HG03521 (cell line): ENCODE measurements at regions not wholly inside any gene's neighbourhood (a gene's known extent, or its start where the extent isn't known, plus 50 kb on each side); places are given as distances from the start of the nearest gene placed in this dataset.

Experiments
- ATAC-seq: cut with Tn5 transposase; IDR thresholded peaks from one replicate; pipeline ENCODE4 v1.9.1; 2021; ENCODE audit warnings: mild to moderate bottlenecking, moderate library complexity; ENCODE audit not compliant: unreplicated experiment

DNA sequence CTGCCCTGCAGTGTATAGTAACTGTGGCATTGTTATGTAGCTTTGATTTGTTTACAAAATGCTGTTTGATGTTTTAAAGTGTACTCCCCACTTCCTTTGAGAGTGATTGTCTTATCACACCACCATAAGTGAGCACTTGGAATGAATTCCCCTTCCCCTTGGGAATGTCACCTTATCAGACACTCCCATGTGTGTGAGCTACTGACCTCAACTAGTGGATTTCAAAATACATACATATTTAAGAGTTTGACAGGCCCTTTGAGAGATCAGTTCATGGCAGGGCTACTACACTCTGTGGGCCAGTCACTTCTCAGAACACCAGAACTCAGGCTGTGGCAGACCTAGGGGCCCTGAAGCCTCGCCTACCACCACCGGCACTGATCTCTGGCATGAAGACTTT is 547.6 kb downstream of the NR2F2 start:
- no peak for ATAC-seq

DNA sequence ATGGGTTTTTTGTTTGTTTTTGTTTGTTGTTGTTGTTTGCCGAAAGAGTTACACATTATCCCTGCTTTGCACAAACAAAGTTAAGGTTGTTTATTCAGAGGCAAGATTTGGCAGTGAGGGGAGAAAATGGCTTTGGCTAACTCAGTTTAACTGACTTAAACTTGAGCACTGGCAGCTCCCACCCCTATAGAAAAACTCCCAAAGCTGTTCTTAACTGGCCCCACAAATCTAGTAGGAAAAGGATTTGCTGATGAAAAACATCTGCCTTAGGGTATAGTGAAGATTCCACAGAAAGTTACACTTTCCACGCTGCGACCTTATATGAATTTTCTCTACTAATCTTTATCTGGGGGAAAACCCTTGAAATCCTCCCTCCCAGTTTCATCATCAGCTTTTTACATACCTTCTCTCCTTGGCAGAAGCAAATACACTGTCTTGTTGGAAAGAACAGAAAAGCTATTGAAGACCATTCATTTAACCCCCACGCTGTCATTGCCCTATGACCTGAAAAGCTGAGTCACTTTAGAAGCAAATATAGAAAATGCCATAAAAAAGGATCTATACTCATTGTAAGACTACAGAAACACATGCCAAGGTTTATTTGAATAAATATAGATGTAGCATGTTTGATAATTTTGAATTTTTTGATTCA is 551.7 kb downstream of the NR2F2 start:
- ATAC-seq, result no peak

- no peak for ATAC-seq
Measured at GRCh38 chr15:96887730-96888129, 557.2 kb downstream of the NR2F2 start.

GRCh38 chr15:96888764-96889163 is 558.3 kb downstream of the NR2F2 start:
- no peak for ATAC-seq

GRCh38 chr15:96889734-96890480 is 559.4 kb downstream of the NR2F2 start:
- ATAC-seq, result no peak

GRCh38 chr15:96891046-96891445 is 560.5 kb downstream of the NR2F2 start:
- no peak for ATAC-seq

- no peak for ATAC-seq
Measured at GRCh38 chr15:96893159-96893906, 562.8 kb downstream of the NR2F2 start.

GRCh38 chr15:96894659-96895058 is 564.2 kb downstream of the NR2F2 start:
- ATAC-seq, result no peak

DNA sequence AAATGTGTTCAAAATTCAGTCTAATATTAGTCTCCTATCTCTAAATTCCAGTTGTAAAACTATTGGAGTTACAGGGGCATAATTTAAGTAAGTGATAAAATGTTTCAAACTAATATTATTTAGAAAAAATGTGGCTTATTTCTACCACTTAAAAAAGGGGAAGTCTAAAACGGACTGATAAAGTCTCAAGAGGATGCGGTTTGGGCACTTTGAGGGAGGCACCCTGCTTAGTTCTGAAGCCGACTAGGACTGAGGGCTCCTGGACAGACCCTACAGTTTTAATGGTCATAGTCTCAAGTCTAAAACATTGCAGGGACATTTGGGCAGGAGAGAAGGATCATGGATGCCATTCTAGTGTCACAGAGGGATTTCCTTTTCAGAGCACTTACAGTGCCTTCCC is 566.3 kb downstream of the NR2F2 start:
- no peak for ATAC-seq

- no peak for ATAC-seq
Measured at GRCh38 chr15:96914081-96914480, 583.6 kb downstream of the NR2F2 start.

GRCh38 chr15:96916750-96917149 is 586.2 kb downstream of the NR2F2 start:
- ATAC-seq, result no peak

DNA sequence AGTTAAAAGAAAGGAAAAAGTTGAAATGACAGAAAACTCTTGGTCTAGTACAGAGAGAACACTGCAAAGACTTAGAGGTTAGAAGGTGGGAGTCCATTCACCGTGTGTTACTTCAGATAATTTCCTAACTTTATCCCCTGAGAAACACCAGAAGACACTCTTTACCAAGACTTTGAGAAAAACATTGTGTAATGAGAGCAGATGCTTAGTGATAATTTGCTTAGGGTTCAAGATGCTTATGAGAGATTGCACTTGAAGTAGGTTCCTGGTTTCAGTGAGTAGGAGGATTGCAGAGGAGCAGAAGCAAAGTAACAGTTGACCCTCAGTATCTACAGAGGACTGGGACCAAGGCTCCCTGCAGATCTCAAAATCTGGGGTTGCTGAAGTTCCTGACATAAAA is 594.1 kb downstream of the NR2F2 start:
- no peak for ATAC-seq

DNA sequence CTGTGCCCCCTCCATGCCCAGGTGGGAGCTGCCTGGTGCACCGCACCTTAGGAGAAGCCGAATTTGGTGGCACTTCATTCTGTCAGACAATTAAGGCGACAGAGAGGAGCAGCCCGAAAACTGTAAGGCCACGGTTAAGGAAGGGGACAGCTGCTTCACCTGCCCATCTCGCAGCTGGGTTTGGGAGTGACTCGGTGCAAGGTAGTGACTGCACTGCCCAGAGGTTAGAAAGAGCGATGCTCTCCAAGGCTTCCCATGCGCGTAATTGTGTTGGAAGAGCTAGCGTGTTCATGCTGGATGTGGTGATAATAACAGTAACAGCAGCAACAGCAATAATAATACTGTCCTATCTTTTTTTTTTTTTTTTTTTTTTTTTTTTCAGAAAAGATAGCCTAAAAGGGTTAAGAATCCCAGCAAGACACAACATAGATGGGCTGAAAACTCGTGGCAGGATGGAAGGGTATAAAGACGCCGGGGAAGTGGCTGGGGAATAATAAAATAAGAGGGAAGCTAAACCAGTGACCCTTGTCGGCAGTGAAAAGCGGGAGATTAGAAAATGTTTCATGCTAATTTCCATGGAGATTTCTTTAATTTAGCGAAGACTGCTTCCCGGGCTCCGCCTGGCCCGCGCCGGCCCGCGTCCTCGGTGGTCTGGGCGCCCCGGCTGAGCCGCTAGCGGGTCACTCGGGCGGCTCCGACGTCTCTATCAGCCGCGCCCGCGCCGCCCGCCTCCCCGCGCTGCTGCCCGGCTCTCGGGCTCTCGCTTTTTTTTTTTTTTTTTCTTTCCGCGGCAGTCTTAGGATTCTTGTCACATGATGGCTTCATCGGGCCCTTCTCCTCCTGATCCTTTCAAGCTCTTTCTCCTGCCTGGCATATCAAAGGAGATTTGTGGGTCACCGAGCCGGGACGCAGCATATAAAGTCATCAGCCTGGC is 617.1 kb downstream of the NR2F2 start:
- no peak for ATAC-seq

DNA sequence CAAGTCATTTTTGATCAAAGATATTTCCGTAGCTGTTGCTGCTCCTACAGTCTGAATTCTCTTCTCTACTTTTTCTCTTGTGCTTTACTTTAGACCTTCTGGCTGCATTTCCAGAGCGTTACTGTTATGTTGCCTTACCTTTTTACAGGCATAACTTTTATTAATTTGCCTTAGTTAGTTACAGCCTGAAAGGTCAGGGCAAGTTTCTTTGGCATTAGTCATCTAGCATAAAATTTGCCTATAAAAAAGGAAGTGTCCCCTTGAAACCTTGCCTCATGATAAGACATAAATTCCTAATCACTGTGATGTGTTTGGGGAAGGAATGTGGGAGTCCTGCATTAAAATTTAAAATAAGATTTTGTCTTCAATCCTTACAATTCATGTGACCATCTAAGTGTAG is 618.5 kb downstream of the NR2F2 start:
- no peak for ATAC-seq

- no peak for ATAC-seq
Measured at GRCh38 chr15:96958721-96959120, 628.2 kb downstream of the NR2F2 start.

DNA sequence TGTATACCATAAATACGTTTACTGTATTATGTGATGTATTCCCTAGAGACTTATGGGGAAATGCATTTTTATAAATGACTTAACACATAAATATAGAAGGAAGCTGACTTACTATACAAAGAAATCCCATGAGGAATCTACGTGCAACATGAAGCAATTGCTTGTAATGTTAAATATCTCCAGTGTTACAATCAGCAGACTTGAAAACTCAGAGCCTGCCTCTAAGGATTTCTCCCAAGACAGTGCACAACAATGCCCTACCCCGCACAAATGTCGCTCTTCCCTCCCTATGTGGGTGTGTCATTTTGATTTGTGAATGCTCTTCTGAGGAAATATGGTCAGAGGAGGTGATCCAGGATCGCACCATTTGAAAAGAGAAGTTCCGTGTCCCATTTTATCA is 629.0 kb downstream of the NR2F2 start:
- no peak for ATAC-seq

- ATAC-seq, result no peak
Measured at GRCh38 chr15:96960711-96961480, 630.4 kb downstream of the NR2F2 start.

- ATAC-seq, result no peak
Measured at GRCh38 chr15:96966554-96966953, 636.1 kb downstream of the NR2F2 start.

- ATAC-seq, result no peak
Measured at GRCh38 chr15:96969732-96970710, 639.5 kb downstream of the NR2F2 start.
